Calu3 (cell line): ENCODE measurements at regions not wholly inside any gene's neighbourhood (a gene's known extent, or its start where the extent isn't known, plus 50 kb on each side); places are given as distances from the start of the nearest gene placed in this dataset.

Experiments
- BruUV-seq: library from RNA; stranded (reverse); fragments of 400-500 nt; replicated peaks from 2 replicates; lab custom pipeline; 2021; lab: Mats Ljungman, UMichigan
- CTCF ChIA-PET: fragments of 300-600 bp; sonication (Branson Sonifier 250); formaldehyde crosslinking; loops from one replicate; lab custom pipeline; 2022; ENCODE audit warnings: antibody characterized with exemption; lab: Charles Lee
- DNase-seq: peaks from one replicate; pipeline ENCODE4 v3.0.0; 2022
- H3K27ac Mint-ChIP-seq: one replicate; pipeline ENCODE4 v1.8.0; 2022; ENCODE audit warnings: mixed read lengths; ENCODE audit not compliant: unreplicated experiment
- H3K27me3 Mint-ChIP-seq: one replicate; pipeline ENCODE4 v1.8.0; 2022; ENCODE audit warnings: mixed read lengths; ENCODE audit not compliant: unreplicated experiment
- H3K36me3 Mint-ChIP-seq: one replicate; pipeline ENCODE4 v1.8.0; 2022; ENCODE audit warnings: mild to moderate bottlenecking, moderate library complexity, mixed read lengths; ENCODE audit not compliant: insufficient read depth, unreplicated experiment
- H3K4me1 Mint-ChIP-seq: one replicate; pipeline ENCODE4 v1.8.0; 2022; ENCODE audit warnings: mild to moderate bottlenecking, low read depth, mixed read lengths; ENCODE audit not compliant: unreplicated experiment
- H3K4me3 Mint-ChIP-seq: one replicate; pipeline ENCODE4 v1.8.0; 2022; ENCODE audit warnings: mild to moderate bottlenecking, low read depth, moderate library complexity, mixed read lengths; ENCODE audit not compliant: unreplicated experiment
- H3K9me3 Mint-ChIP-seq: one replicate; pipeline ENCODE4 v1.8.0; 2022; ENCODE audit warnings: low read depth, mixed read lengths; ENCODE audit not compliant: unreplicated experiment
- CTCF ChIP-seq: fragments of 200-600 bp; IDR thresholded peaks from one replicate; pipeline ENCODE4 v1.8.0; 2022; ENCODE audit warnings: antibody characterized with exemption; ENCODE audit not compliant: unreplicated experiment
- intact Hi-C: fragments of 100-400 bp; cut with micrococcal nuclease; formaldehyde crosslinking; loops from one replicate; pipeline ENCODE4 v1.10.0; 2022; ENCODE audit not compliant: unreplicated experiment

GRCh38 chr2:160736148-160737028, 242.8 kb upstream of the RBMS1 start:
- no peaks in the 10 kb centered on the region for H3K27me3 Mint-ChIP-seq
- H3K4me3 Mint-ChIP-seq = no peak overlapping the region
- CTCF ChIA-PET = interaction anchor here (1.2 kb wide), 1 partner anchor 89 kb away, joined by 5 read pairs; no protein-coding TSS in a partner anchor
- H3K4me1 Mint-ChIP-seq = peaks cover 13% of the 10 kb centered on the region
- no peak for DNase-seq
- H3K27ac Mint-ChIP-seq = peak overlapping the region; percentile 38
- no peaks in the 10 kb centered on the region for H3K36me3 Mint-ChIP-seq
- peaks cover 4% of the 10 kb centered on the region for H3K9me3 Mint-ChIP-seq
- TF ChIP-seq CTCF = no peak
- no TSS peak for BruUV-seq
- intact Hi-C loops = no loop called here

GRCh38 chr2:160737247-160737646, 243.6 kb upstream of the RBMS1 start:
- H3K27ac Mint-ChIP-seq = no peak overlapping the region
- TF ChIP-seq CTCF = no peak
- peaks cover 13% of the 10 kb centered on the region for H3K4me1 Mint-ChIP-seq
- no peak for DNase-seq
- no peaks in the 10 kb centered on the region for H3K27me3 Mint-ChIP-seq
- BruUV-seq = no TSS peak
- H3K36me3 Mint-ChIP-seq = no peaks in the 10 kb centered on the region
- intact Hi-C loops = no loop called here
- H3K4me3 Mint-ChIP-seq = no peak overlapping the region
- CTCF ChIA-PET = no interaction called here
- H3K9me3 Mint-ChIP-seq = peaks cover 4% of the 10 kb centered on the region

- no peak overlapping the region for H3K27ac Mint-ChIP-seq
- CTCF ChIA-PET = no interaction called here
- peaks cover 24% of the 10 kb centered on the region for H3K4me1 Mint-ChIP-seq
- no TSS peak for BruUV-seq
- intact Hi-C loops = no loop called here
- DNase-seq = no peak
- H3K9me3 Mint-ChIP-seq = peaks cover 3% of the 10 kb centered on the region
- TF ChIP-seq CTCF = no peak
- no peaks in the 10 kb centered on the region for H3K27me3 Mint-ChIP-seq
- H3K36me3 Mint-ChIP-seq = no peaks in the 10 kb centered on the region
- no peak overlapping the region for H3K4me3 Mint-ChIP-seq
These were observed 247.7 kb upstream of the RBMS1 start for GRCh38 chr2:160741271-160741670.

- BruUV-seq = no TSS peak
- intact Hi-C loops = no loop called here
- no peak for DNase-seq
- CTCF ChIA-PET = interaction anchor here (0.5 kb wide), 1 partner anchor 417 kb away, joined by 5 read pairs; no protein-coding TSS in a partner anchor
- no peak overlapping the region for H3K4me3 Mint-ChIP-seq
- H3K27me3 Mint-ChIP-seq = no peaks in the 10 kb centered on the region
- peaks cover 24% of the 10 kb centered on the region for H3K4me1 Mint-ChIP-seq
- no peak overlapping the region for H3K27ac Mint-ChIP-seq
- H3K9me3 Mint-ChIP-seq = peaks cover 4% of the 10 kb centered on the region
- TF ChIP-seq CTCF = no peak
- no peaks in the 10 kb centered on the region for H3K36me3 Mint-ChIP-seq
These were observed 248.2 kb upstream of the RBMS1 start for GRCh38 chr2:160741815-160742214.
